ENCODE measurements at regions not wholly inside any gene's neighbourhood (a gene's known extent, or its start where the extent isn't known, plus 50 kb on each side); places are given as distances from the start of the nearest gene placed in this dataset.

- Histone ChIP-seq H2BK120ac (ENCODE audit: low read depth, low read length, poor library complexity, severe bottlenecking) (no peak overlapping the region), H3K4ac (ENCODE audit: low read depth, low read length) (no peak overlapping the region), H3T11ph (ENCODE audit: low read length) (no peak overlapping the region)
Observed at GRCh38 chr12:28878629-28879028, 270.4 kb upstream of the FAR2 start.

More at GRCh38 chr12:28878629-28879028, 270.4 kb upstream of the FAR2 start:
- H2BK12ac ChIP-seq (ENCODE audit: insufficient read length, low read depth, low read length), result no peak overlapping the region
- H2BK20ac ChIP-seq (ENCODE audit: low read depth, low read length, poor library complexity, severe bottlenecking), result no peak overlapping the region
- H3K79me2 ChIP-seq (ENCODE audit: insufficient read depth, low read length), result no peaks in the 10 kb centered on the region
- no peaks in the 10 kb centered on the region for H3K4me1 ChIP-seq (ENCODE audit: insufficient read depth, low read length)
- no peak overlapping the region for H3K9ac ChIP-seq (ENCODE audit: extremely low read depth, insufficient read length, low read length)
- no peak overlapping the region for H3K56ac ChIP-seq (ENCODE audit: insufficient read length, low read depth, low read length)
- H2BK5ac ChIP-seq (ENCODE audit: insufficient read length, low read length), result no peak overlapping the region
- Mint-ChIP-seq H3K9me3 (no peaks in the 10 kb centered on the region), H3K36me3 (ENCODE audit: insufficient read depth in 1 of 3, low read depth in 3 of 3) (no peaks in the 10 kb centered on the region), H3K27ac (no peak overlapping the region), H3K4me3 (no peak overlapping the region), H3K27me3 (ENCODE audit: low read depth) (no peaks in the 10 kb centered on the region; the same call in 1 of the 2 replicates), H3K4me1 (peaks cover 4 to 5% of the 10 kb centered on the region in 2 experiments)
- TF ChIP-seq CTCF (conservative IDR thresholded peaks at IDR 0.05), result no peak
- no peak overlapping the region for H2AFZ ChIP-seq (ENCODE audit: low read length)
- H3K79me1 ChIP-seq (ENCODE audit: insufficient read depth, low read depth, low read length, poor library complexity, severe bottlenecking), result no peaks in the 10 kb centered on the region
- no peak overlapping the region for H3K27ac ChIP-seq (ENCODE audit: insufficient read length, low read depth, low read length)
- no peak overlapping the region for H2BK15ac ChIP-seq (ENCODE audit: low read depth, low read length)
- no peaks in the 10 kb centered on the region for H3K23me2 ChIP-seq (ENCODE audit: insufficient read length, low read depth, low read length, poor library complexity, severe bottlenecking)
- no peak overlapping the region for H2AK5ac ChIP-seq (ENCODE audit: insufficient read length, low read length)
- H3K18ac ChIP-seq (ENCODE audit: insufficient read length, low read depth, low read length), result no peak overlapping the region
- H4K91ac ChIP-seq (ENCODE audit: insufficient read length, low read depth, low read length), result no peak overlapping the region
- no peaks in the 10 kb centered on the region for H3K27me3 ChIP-seq (ENCODE audit: insufficient read depth, low read length)
- no peak overlapping the region for H4K5ac ChIP-seq (ENCODE audit: insufficient read length, low read depth, low read length)
- no peak overlapping the region for H3K23ac ChIP-seq (ENCODE audit: insufficient read length, low read depth, low read length)
- no peak overlapping the region for H3K14ac ChIP-seq (ENCODE audit: insufficient read depth, low read length)
- WGBS (ENCODE audit: extremely low coverage, insufficient read length, low lambda C conversion rate), result no CpG with 5 or more reads among the region's 2 CpGs
- H4K8ac ChIP-seq (replicated peaks; ENCODE audit: insufficient read length, low read depth, low read length), result no peak overlapping the region
- no peak overlapping the region for H3K4me2 ChIP-seq (ENCODE audit: insufficient read depth, insufficient read length, low read length)
- no peak for DNase-seq
- H3K9me3 ChIP-seq (ENCODE audit: control insufficient read depth, low read depth, low read length), result no peaks in the 10 kb centered on the region
- no peaks in the 10 kb centered on the region for H4K20me1 ChIP-seq (ENCODE audit: control insufficient read depth, insufficient read depth, insufficient read length)

Measured in H9 (cell line).